GM12865 (cell line): ENCODE measurements at regions not wholly inside any gene's neighbourhood (a gene's known extent, or its start where the extent isn't known, plus 50 kb on each side); places are given as distances from the start of the nearest gene placed in this dataset.
A peak's percentile ranks its signal among the peaks of the same experiment; 100 is the strongest.
"Not testable (repeated sequence)": the region's sequence is repeated elsewhere in the genome, so short reads cannot be mapped to it uniquely, and the experiment has no call there.

Experiments
- DNase-seq: peaks from one replicate; pipeline ENCODE4 v3.0.0; 2010; ENCODE audit warnings: low read depth
- H3K4me3 ChIP-seq: 2 replicates; pipeline ENCODE4 v1.5.1; 2011; ENCODE audit warnings: mild to moderate bottlenecking, low read depth, low read length, control low read depth
- CTCF ChIP-seq: IDR thresholded peaks from 2 replicates; pipeline ENCODE4 v1.5.1; 2011; ENCODE audit warnings: low read length, control low read depth, low read depth, inconsistent platforms; ENCODE audit not compliant: insufficient read depth; ENCODE audit errors: missing control alignments

DNA sequence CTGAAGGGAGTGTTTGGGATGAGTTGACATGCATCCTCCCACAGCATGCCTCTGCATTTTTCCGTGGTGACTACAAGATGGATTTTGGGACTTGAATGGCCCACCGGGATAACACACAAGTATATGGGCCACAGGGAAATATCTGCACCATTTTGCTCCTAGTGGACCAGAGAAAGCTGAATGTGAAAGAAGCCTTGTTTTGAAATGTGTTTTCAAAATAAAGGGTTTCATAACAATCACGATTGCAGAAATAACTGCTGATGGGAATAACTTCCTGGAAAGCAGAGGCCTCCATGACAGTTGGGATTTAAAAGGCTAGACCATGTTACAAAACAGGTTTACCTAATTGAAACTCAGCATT is 77.5 kb upstream of the PRR23C start:
- no peak for DNase-seq
- TF ChIP-seq CTCF, result no peak
- no peak overlapping the region for H3K4me3 ChIP-seq

DNA sequence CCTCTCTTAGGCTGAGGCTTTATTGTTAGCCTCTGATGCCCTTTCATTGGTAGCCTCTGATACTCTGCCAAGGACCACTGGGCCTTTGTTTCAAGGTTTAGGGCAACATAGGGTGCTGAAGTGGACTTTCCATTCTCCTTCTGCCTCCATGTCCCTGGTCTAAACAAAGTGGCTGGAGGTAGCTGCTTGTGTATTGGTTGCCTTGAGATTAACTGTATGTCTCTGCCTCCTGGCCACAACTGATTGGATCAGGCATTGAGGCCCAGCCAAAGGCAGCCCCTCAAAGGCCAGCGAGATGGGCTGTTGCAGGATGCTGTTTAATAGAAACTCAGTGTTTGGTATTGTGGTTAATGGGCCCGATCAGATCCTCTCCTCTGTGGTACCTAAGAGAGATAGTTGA is 77.9 kb upstream of the PRR23C start:
- no peak for TF ChIP-seq CTCF
- DNase-seq, result no peak
- H3K4me3 ChIP-seq, result no peak overlapping the region

- no peak overlapping the region for H3K4me3 ChIP-seq
- no peak for TF ChIP-seq CTCF
Observed at GRCh38 chr3:139123377-139124095, 78.8 kb upstream of the PRR23C start.

DNA sequence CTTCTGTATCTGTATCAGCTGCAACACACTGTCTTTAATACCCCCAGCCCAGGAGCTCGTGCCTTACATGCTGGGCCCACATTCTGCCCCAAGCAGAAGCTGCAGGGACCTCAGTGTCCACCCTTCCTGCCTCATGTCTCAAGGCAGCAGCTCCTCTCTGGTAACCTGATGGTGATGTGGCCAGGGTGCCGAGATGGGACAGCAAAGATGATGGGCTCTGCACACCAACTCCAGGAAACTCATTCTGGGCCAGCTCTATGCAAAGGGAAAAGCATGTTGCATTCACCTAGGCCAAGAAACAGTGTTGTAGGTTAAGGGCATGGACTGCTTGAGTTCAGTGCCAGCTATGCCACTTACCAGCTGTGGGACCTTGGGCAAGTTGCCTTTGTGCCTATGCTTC is 79.5 kb upstream of the PRR23C start:
- no peak overlapping the region for H3K4me3 ChIP-seq
- DNase-seq, result no peak
- TF ChIP-seq CTCF, result no peak

More at GRCh38 chr3:139123377-139124095, 78.8 kb upstream of the PRR23C start:
- DNase-seq, result no peak

- TF ChIP-seq CTCF, result no peak
- peak; percentile 14 for DNase-seq
Observed at GRCh38 chr3:139127101-139127500, 82.4 kb upstream of the PRR23C start.

DNA sequence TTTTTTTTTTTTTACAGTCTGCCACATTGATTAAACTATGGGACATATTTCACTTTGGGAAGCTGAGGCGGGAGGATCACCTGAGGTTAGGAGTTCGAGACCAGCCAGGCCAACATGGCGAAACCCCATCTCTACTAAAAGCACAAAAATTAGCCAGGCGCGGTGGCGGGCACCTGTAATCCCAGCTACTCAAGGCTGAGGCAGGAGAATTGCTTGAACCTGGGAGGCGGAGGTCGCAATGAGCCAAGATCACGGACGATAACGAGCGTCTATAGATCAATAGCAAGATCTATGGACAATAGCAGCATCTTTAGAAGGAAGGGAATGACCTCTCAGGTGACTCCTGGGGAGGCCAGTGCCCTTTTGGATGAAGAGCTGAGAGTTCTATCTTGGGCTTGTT is 82.9 kb upstream of the PRR23C start:
- not testable (repeated sequence) for H3K4me3 ChIP-seq, DNase-seq

More at GRCh38 chr3:139127101-139127500, 82.4 kb upstream of the PRR23C start:
- no peak overlapping the region for H3K4me3 ChIP-seq

GRCh38 chr3:139128803-139129202 is 84.1 kb upstream of the PRR23C start:
- no peak for DNase-seq
- no peak overlapping the region for H3K4me3 ChIP-seq
- no peak for TF ChIP-seq CTCF
